BE2C (cell line): ENCODE measurements at regions not wholly inside any gene's neighbourhood (a gene's known extent, or its start where the extent isn't known, plus 50 kb on each side); places are given as distances from the start of the nearest gene placed in this dataset.
"Not testable (repeated sequence)": the region's sequence is repeated elsewhere in the genome, so short reads cannot be mapped to it uniquely, and the experiment has no call there.

Experiments
- DNase-seq: peaks from one replicate; pipeline ENCODE4 v3.0.0-alpha.2; 2020
- H3K27me3 ChIP-seq: fragments of 250-450 bp; sonication (Bioruptor Pico); 2 replicates; pipeline ENCODE4 v1.5.1; 2020; ENCODE audit warnings: mild to moderate bottlenecking
- H3K36me3 ChIP-seq: fragments of 250-450 bp; sonication (Bioruptor Pico); 2 replicates; pipeline ENCODE4 v1.5.1; 2020; ENCODE audit warnings: mild to moderate bottlenecking
- H3K4me1 ChIP-seq: fragments of 250-450 bp; sonication (Bioruptor Pico); 2 replicates; pipeline ENCODE4 v1.5.1; 2020
- H3K4me3 ChIP-seq: 2 replicates; pipeline ENCODE4 v1.5.1; 2011; ENCODE audit warnings: low read depth, low read length
- H3K9me3 ChIP-seq: fragments of 250-450 bp; sonication (Bioruptor Pico); 2 replicates; pipeline ENCODE4 v1.5.1; 2020
- CTCF ChIP-seq: IDR thresholded peaks from 2 replicates; pipeline ENCODE4 v1.5.1; 2012; ENCODE audit warnings: mild to moderate bottlenecking, low read depth, low read length

DNA sequence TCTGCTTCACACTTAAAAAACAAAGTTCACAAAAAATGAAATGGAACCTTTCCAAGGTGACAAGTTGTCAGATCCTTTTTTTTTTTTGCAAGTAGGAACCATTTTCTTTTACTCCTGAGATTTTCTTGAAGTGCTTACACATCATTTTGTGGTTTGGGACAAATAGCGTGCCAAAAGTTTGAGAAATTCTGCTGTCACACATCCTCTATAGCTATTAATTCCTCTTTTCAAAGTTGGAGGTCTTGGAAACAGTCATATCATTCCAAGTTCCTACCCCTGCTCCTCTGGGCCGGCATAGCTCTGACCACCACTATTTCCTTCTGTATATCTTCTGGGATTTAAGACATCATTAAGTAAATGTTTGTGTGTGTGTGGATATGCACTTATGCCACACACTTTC, 421.6 kb upstream of the SLC10A2 start:
- H3K27me3 ChIP-seq, result no peaks in the 10 kb centered on the region
- H3K4me3 ChIP-seq, result no peak overlapping the region
- H3K9me3 ChIP-seq, result no peaks in the 10 kb centered on the region
- no peaks in the 10 kb centered on the region for H3K4me1 ChIP-seq
- H3K36me3 ChIP-seq, result no peaks in the 10 kb centered on the region
- TF ChIP-seq CTCF, result no peak
- no peak for DNase-seq

DNA sequence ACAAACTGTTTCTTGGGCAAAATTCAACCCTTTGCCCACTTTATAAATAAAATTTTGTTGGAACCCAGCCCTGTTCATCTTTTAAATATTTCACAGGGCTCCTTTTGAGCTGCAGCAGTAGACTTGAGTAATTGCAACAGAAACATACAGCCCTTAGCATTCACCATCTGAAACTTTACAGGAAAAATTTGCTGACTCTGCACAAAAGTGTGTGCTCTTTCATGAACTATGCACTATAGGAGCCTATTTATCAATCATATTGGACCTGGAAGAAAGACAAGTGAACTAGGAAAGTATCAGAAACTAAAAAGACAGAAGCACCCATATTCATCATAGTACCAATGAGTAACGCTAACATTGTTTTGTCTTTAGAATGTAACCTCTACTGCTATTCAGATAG, 406.9 kb upstream of the SLC10A2 start:
- Histone ChIP-seq H3K9me3 (no peaks in the 10 kb centered on the region), H3K36me3 (no peaks in the 10 kb centered on the region), H3K27me3 (no peaks in the 10 kb centered on the region), H3K4me3 (no peak overlapping the region), H3K4me1 (no peaks in the 10 kb centered on the region)
- TF ChIP-seq CTCF, result no peak
- no peak for DNase-seq

DNA sequence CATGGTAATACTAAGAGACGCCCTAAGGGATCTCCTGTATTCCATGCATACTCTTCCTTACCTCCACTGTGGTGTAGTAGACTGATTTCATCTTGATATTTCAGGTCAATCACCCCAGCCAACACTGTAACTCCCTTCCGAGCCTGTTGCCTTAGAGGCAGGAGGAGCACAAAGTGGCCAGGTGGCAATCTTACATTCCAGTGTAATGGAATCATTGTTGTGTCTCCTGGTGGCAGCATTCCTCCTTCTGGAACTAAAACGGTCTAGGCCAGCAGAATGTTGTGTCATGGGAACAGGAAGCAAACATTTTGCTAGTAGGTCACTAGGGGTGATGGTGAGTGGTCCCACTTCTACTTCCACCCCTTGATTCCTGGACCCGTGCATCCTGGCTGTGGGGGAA, 405.7 kb upstream of the SLC10A2 start:
- TF ChIP-seq CTCF, result no peak
- H3K4me1 ChIP-seq, result no peaks in the 10 kb centered on the region
- H3K36me3 ChIP-seq, result no peaks in the 10 kb centered on the region
- no peak overlapping the region for H3K4me3 ChIP-seq
- H3K27me3 ChIP-seq, result no peaks in the 10 kb centered on the region
- no peaks in the 10 kb centered on the region for H3K9me3 ChIP-seq
- DNase-seq, result no peak

DNA sequence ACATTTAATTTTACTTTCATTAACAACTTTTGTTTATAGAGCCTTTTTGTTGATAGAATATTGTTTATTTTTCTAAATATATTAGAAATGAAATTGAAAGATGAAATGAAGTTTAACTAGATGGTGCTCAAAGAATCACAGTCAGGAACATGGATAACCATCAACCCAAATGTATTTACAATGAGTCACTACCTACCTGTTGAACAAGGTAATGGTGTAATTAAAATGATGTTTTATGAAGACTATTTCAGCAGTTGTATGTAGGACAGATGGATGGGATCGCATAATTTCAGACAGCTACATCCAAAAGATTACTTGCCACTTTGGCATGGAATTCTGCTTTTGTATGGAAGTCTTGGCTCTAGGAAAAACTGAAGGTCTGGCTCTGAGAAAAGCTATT, 403.6 kb upstream of the SLC10A2 start:
- Histone ChIP-seq H3K36me3 (no peaks in the 10 kb centered on the region), H3K4me1 (no peaks in the 10 kb centered on the region), H3K27me3 (no peaks in the 10 kb centered on the region), H3K9me3 (no peaks in the 10 kb centered on the region), H3K4me3 (no peak overlapping the region)
- no peak for TF ChIP-seq CTCF
- no peak for DNase-seq

DNA sequence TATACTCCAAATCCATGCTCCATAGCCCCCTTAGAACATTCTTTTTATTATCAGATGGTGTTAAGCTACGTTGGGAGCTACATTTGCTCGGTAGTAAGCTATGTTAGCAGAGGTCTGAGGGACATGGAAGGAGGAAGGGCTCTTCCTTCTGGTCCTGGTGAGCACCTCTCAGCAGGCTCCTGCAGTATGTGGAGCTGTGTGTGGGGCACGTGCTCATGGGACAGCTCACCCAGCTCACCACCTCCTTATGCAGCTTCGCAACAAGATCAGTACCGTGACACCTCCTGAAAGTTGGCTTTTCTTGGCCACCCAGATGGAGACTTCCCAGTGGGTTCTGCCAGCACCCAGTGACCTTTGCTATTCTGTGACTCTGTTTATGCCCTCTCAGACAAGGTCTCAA, 400.5 kb upstream of the SLC10A2 start:
- Histone ChIP-seq H3K36me3 (no peaks in the 10 kb centered on the region), H3K9me3 (no peaks in the 10 kb centered on the region), H3K4me3 (no peak overlapping the region), H3K27me3 (no peaks in the 10 kb centered on the region), H3K4me1 (no peaks in the 10 kb centered on the region)
- no peak for TF ChIP-seq CTCF
- DNase-seq, result no peak

DNA sequence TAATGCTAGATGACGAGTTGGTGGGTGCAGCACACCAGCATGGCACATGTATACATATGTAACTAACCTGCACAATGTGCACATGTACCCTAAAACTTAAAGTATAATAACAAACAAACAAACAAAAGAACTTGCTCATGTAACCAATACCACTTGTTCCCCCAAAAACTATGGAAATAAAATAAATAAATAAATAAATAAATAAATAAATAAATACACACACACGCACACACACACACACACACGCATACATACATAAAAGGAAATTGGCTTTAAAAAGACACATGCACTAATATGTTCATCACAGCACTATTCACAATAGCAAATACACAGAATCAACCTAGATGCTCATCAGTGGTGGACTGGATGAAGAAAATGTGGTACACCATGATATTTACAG, 394.0 kb upstream of the SLC10A2 start:
- not testable (repeated sequence) for H3K9me3 ChIP-seq, H3K27me3 ChIP-seq, H3K36me3 ChIP-seq, DNase-seq, H3K4me1 ChIP-seq, H3K4me3 ChIP-seq

GRCh38 chr13:103457050-103457449, 390.8 kb upstream of the SLC10A2 start:
- not testable (repeated sequence) for DNase-seq, H3K4me3 ChIP-seq, H3K9me3 ChIP-seq, H3K27me3 ChIP-seq, H3K4me1 ChIP-seq, H3K36me3 ChIP-seq
